DOHH2 (cell line): ENCODE measurements at regions not wholly inside any gene's neighbourhood (a gene's known extent, or its start where the extent isn't known, plus 50 kb on each side); places are given as distances from the start of the nearest gene placed in this dataset.

Experiments used
- H3F3A ChIP-seq: fragments of 200-600 bp; sonication (generic), shearing (Covaris generic); 2 replicates; pipeline ENCODE4 v1.6.0; 2016; ENCODE audit warnings: antibody characterized with exemption, mild to moderate bottlenecking; ENCODE audit not compliant: control insufficient read depth, insufficient read depth
- H3K27ac ChIP-seq: fragments of 200-600 bp; sonication (generic); 2 replicates; pipeline ENCODE4 v1.5.1; 2014; ENCODE audit warnings: low read depth, mild to moderate bottlenecking, low read length, moderate library complexity
- H3K27me3 ChIP-seq: fragments of 200-600 bp; sonication (generic); 2 replicates; pipeline ENCODE4 v1.6.1; 2014; ENCODE audit warnings: mild to moderate bottlenecking, low read length, mixed read lengths; ENCODE audit not compliant: control insufficient read depth
- H3K36me3 ChIP-seq: fragments of 200-600 bp; sonication (generic); 2 replicates; pipeline ENCODE4 v1.6.1; 2014; ENCODE audit warnings: mild to moderate bottlenecking, low read length, moderate library complexity, mixed read lengths; ENCODE audit not compliant: control insufficient read depth
- H3K4me1 ChIP-seq: fragments of 200-600 bp; sonication (generic); 2 replicates; pipeline ENCODE4 v1.6.1; 2014; ENCODE audit warnings: mild to moderate bottlenecking, low read length, mixed read lengths; ENCODE audit not compliant: control insufficient read depth
- H3K4me2 ChIP-seq: fragments of 200-600 bp; sonication (generic); 2 replicates; pipeline ENCODE4 v1.6.0; 2014; ENCODE audit warnings: mild to moderate bottlenecking, low read length, moderate library complexity
- H3K4me3 ChIP-seq: fragments of 200-600 bp; sonication (generic); 2 replicates; pipeline ENCODE4 v1.5.1; 2014; ENCODE audit warnings: mild to moderate bottlenecking, low read length, mixed read lengths
- H3K79me2 ChIP-seq: fragments of 200-600 bp; sonication (generic); 2 replicates; pipeline ENCODE4 v1.6.1; 2014; ENCODE audit warnings: mild to moderate bottlenecking, low read length, mixed read lengths; ENCODE audit not compliant: control insufficient read depth
- H3K9me2 ChIP-seq: fragments of 200-600 bp; sonication (generic); replicated peaks from 2 replicates; pipeline ENCODE4 v1.6.1; 2014; ENCODE audit warnings: mild to moderate bottlenecking, low read length, mixed read lengths; ENCODE audit not compliant: control insufficient read depth
- H3K9me3 ChIP-seq: fragments of 200-600 bp; sonication (generic); 2 replicates; pipeline ENCODE4 v1.6.1; 2014; ENCODE audit warnings: antibody characterized with exemption, low read length, mixed read lengths; ENCODE audit not compliant: control insufficient read depth, insufficient read depth
- H4K20me1 ChIP-seq: fragments of 200-600 bp; sonication (generic); 2 replicates; pipeline ENCODE4 v1.6.0; 2014; ENCODE audit warnings: low read depth, mild to moderate bottlenecking, antibody characterized with exemption, low read length, moderate library complexity; ENCODE audit not compliant: control insufficient read depth, insufficient read depth
- CTCF ChIP-seq: fragments of 200-600 bp; sonication (generic); IDR thresholded peaks from one replicate; pipeline ENCODE4 v1.5.1; 2014; ENCODE audit warnings: antibody characterized with exemption, mild to moderate bottlenecking, low read depth, low read length; ENCODE audit not compliant: poor library complexity, severe bottlenecking
- EZH2phosphoT487 ChIP-seq: fragments of 200-600 bp; sonication (generic); IDR thresholded peaks from 2 replicates; pipeline ENCODE4 v1.6.1; 2017; ENCODE audit warnings: borderline replicate concordance, mild to moderate bottlenecking, antibody characterized with exemption, low read length, moderate library complexity, mixed read lengths

DNA sequence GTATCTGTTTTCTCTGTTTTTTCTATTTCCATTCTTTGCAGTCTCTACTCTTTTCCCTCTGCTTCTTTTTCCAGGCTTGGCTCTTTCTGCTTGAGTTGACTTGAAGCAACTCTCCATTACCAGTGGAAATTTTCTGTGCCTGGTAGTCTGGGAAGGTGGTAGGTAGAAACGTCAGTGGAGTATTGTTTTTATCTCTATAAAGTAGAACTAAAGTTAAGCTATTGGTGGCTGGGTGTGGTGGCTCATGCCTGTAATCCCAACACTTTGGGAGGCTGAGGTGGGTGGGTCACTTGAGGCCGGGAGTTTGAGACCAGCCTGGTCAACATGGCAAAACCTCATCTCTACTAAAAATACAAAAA, 438.1 kb upstream of the AR start:
- H3K36me3 ChIP-seq: no peaks in the 10 kb centered on the region
- no peaks in the 10 kb centered on the region for H3K9me2 ChIP-seq
- no peaks in the 10 kb centered on the region for H3K27me3 ChIP-seq
- TF ChIP-seq EZH2phosphoT487 (no peak), CTCF (no peak)
- no peak overlapping the region for H3K4me2 ChIP-seq
- no peaks in the 10 kb centered on the region for H3K9me3 ChIP-seq
- H3K4me3 ChIP-seq: no peak overlapping the region
- H4K20me1 ChIP-seq: no peaks in the 10 kb centered on the region
- H3K4me1 ChIP-seq: no peaks in the 10 kb centered on the region
- H3F3A ChIP-seq: no peaks in the 10 kb centered on the region
- H3K27ac ChIP-seq: no peak overlapping the region
- H3K79me2 ChIP-seq: no peaks in the 10 kb centered on the region

DNA sequence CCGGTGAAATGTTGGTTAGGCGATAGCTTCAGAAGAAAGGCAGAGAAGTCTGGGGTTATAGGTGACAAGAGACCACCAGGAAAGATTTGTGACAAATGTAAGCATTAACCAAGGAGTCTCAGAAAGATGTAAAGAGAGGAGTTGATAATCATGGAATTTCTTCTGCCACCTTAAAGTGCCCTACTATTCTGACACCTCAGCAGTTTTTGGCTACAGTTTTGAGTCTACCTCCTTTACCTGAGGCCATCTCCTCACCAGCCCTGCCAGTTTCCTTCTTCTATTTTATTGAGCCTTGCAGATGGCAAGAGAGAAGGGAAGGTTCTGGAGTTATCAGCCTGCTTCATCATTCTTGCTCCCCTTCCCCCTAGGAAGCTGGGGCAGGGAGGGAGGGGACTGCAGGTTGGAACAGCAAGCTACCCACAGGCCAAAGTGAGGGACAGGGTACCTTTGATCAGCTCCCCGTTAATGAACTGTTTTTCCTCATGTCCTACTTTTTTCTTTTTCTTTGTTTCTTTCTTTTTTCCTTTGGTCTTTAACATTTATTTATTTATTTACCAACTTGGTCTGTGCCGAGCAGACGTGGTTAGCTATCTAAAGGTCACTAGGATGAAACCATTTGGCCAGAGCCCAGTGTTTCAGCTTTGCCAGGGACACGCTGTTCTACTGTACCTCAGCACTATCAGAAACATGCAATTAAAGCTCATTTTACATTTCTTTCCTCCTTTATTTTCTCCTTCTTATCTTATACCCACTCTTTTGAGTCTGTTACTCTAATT, 438.7 kb upstream of the AR start:
- no peak overlapping the region for H3K4me3 ChIP-seq
- H3F3A ChIP-seq: no peaks in the 10 kb centered on the region
- no peaks in the 10 kb centered on the region for H3K9me2 ChIP-seq
- H3K27me3 ChIP-seq: no peaks in the 10 kb centered on the region
- TF ChIP-seq CTCF: no peak
- no peak for TF ChIP-seq EZH2phosphoT487
- no peaks in the 10 kb centered on the region for H4K20me1 ChIP-seq
- H3K4me2 ChIP-seq: no peak overlapping the region
- H3K9me3 ChIP-seq: no peaks in the 10 kb centered on the region
- H3K79me2 ChIP-seq: no peaks in the 10 kb centered on the region
- H3K27ac ChIP-seq: no peak overlapping the region
- no peaks in the 10 kb centered on the region for H3K36me3 ChIP-seq
- H3K4me1 ChIP-seq: no peaks in the 10 kb centered on the region

GRCh38 chrX:67100031-67100884, 443.6 kb upstream of the AR start:
- Histone ChIP-seq H3K4me2 (no peak overlapping the region), H3K36me3 (no peaks in the 10 kb centered on the region), H4K20me1 (no peaks in the 10 kb centered on the region), H3K27me3 (no peaks in the 10 kb centered on the region), H3K79me2 (no peaks in the 10 kb centered on the region), H3K4me3 (no peak overlapping the region), H3K4me1 (no peaks in the 10 kb centered on the region), H3F3A (no peaks in the 10 kb centered on the region), H3K9me3 (no peaks in the 10 kb centered on the region), H3K27ac (no peak overlapping the region), H3K9me2 (no peaks in the 10 kb centered on the region)
- TF ChIP-seq CTCF (no peak), EZH2phosphoT487 (no peak)
